GM12891 (cell line): ENCODE measurements at regions not wholly inside any gene's neighbourhood (a gene's known extent, or its start where the extent isn't known, plus 50 kb on each side); places are given as distances from the start of the nearest gene placed in this dataset.

Experiments
- DNase-seq: peaks from one replicate; pipeline ENCODE4 v3.0.0; 2011; ENCODE audit warnings: low spot score; ENCODE audit not compliant: insufficient read length
- FAIRE-seq: peaks from 2 replicates; lab custom pipeline; 2011; peaks lifted over from hg19 to GRCh38; lab: Jason Lieb, UNC
- PAX5 ChIP-seq: IDR thresholded peaks from 2 replicates; pipeline ENCODE4 v1.6.1; 2011; ENCODE audit warnings: low read length, moderate library complexity, mild to moderate bottlenecking; ENCODE audit not compliant: insufficient read depth, severe bottlenecking
- POLR2A ChIP-seq: IDR thresholded peaks from 2 replicates; pipeline ENCODE4 v1.6.1; 2011; ENCODE audit warnings: low read depth, low read length, control low read depth
- POLR2AphosphoS5 ChIP-seq: IDR thresholded peaks from 2 replicates; pipeline ENCODE4 v1.6.1; 2011; ENCODE audit warnings: low read depth, low read length, control low read depth
- POU2F2 ChIP-seq: IDR thresholded peaks from 2 replicates; pipeline ENCODE4 v1.6.1; 2011; ENCODE audit warnings: low read depth, mild to moderate bottlenecking, control low read depth, low read length, moderate library complexity
- SPI1 ChIP-seq: IDR thresholded peaks from 2 replicates; pipeline ENCODE4 v1.6.1; 2011; ENCODE audit warnings: low read depth, low read length, control low read depth
- TAF1 ChIP-seq: IDR thresholded peaks from 2 replicates; pipeline ENCODE4 v1.6.1; 2011; ENCODE audit warnings: low read depth, low read length, control low read depth

- DNase-seq (no peak), FAIRE-seq (no peak)
- no peak for TF ChIP-seq POLR2A
- TF ChIP-seq TAF1: no peak
- TF ChIP-seq POLR2AphosphoS5: no peak
- TF ChIP-seq PAX5: no peak
- no peak for TF ChIP-seq POU2F2
- TF ChIP-seq SPI1: no peak
Observed at GRCh38 chr18:39705362-39705761, 2139.8 kb upstream of the CELF4 start.

GRCh38 chr18:39702888-39703287, 2137.3 kb upstream of the CELF4 start:
- FAIRE-seq: no peak
- no peak for DNase-seq
- TF ChIP-seq TAF1 (no peak), PAX5 (no peak), POU2F2 (no peak), POLR2AphosphoS5 (no peak), SPI1 (no peak), POLR2A (no peak)

GRCh38 chr18:39701839-39702238, 2136.2 kb upstream of the CELF4 start:
- no peak for TF ChIP-seq SPI1
- no peak for TF ChIP-seq TAF1
- no peak for TF ChIP-seq POLR2A
- no peak for TF ChIP-seq POLR2AphosphoS5
- TF ChIP-seq PAX5: no peak
- no peak for TF ChIP-seq POU2F2
- FAIRE-seq (no peak), DNase-seq (no peak)

- FAIRE-seq: no peak
- no peak for DNase-seq
- no peak for TF ChIP-seq SPI1
- no peak for TF ChIP-seq TAF1
- no peak for TF ChIP-seq PAX5
- TF ChIP-seq POU2F2: no peak
- no peak for TF ChIP-seq POLR2AphosphoS5
- no peak for TF ChIP-seq POLR2A
Observed at GRCh38 chr18:39701055-39701783, 2135.6 kb upstream of the CELF4 start.

- no peak for DNase-seq
- FAIRE-seq: no peak
- TF ChIP-seq POLR2A (no peak), TAF1 (no peak), POU2F2 (no peak), PAX5 (no peak), SPI1 (no peak), POLR2AphosphoS5 (no peak)
Observed at GRCh38 chr18:39699340-39699964, 2133.9 kb upstream of the CELF4 start.

GRCh38 chr18:39698436-39698835, 2132.8 kb upstream of the CELF4 start:
- DNase-seq (no peak), FAIRE-seq (no peak)
- TF ChIP-seq POLR2A: no peak
- TF ChIP-seq PAX5: no peak
- TF ChIP-seq TAF1: no peak
- TF ChIP-seq POU2F2: no peak
- TF ChIP-seq SPI1: no peak
- TF ChIP-seq POLR2AphosphoS5: no peak

GRCh38 chr18:39693359-39693758, 2127.8 kb upstream of the CELF4 start:
- no peak for FAIRE-seq
- DNase-seq: no peak
- TF ChIP-seq POLR2AphosphoS5 (no peak), POLR2A (no peak), PAX5 (no peak), TAF1 (no peak), POU2F2 (no peak), SPI1 (no peak)

GRCh38 chr18:39692367-39693015, 2126.9 kb upstream of the CELF4 start:
- TF ChIP-seq POLR2AphosphoS5: no peak
- TF ChIP-seq SPI1: no peak
- no peak for TF ChIP-seq PAX5
- TF ChIP-seq POU2F2: no peak
- no peak for TF ChIP-seq POLR2A
- no peak for TF ChIP-seq TAF1
- FAIRE-seq (no peak), DNase-seq (no peak)

GRCh38 chr18:39685303-39685902, 2119.8 kb upstream of the CELF4 start:
- no peak for FAIRE-seq
- DNase-seq: no peak
- TF ChIP-seq TAF1 (no peak), POLR2AphosphoS5 (no peak), POLR2A (no peak), SPI1 (no peak), PAX5 (no peak), POU2F2 (no peak)
